ENCODE measurements at regions not wholly inside any gene's neighbourhood (a gene's known extent, or its start where the extent isn't known, plus 50 kb on each side); places are given as distances from the start of the nearest gene placed in this dataset.

- H3K9me3 ChIP-seq (ENCODE audit: control insufficient read depth, insufficient read depth, low read depth, low read length) = no peaks in the 10 kb centered on the region
- TF ChIP-seq BCL11A (tag by site-specific recombination; IDR thresholded peaks at IDR 0.05; ENCODE audit: low read depth) = no peak
- TF ChIP-seq ZNF155 (tag by site-specific recombination; IDR thresholded peaks at IDR 0.05) = no peak
- no peak for TF ChIP-seq ZNF610 (tag by site-specific recombination; IDR thresholded peaks at IDR 0.05; ENCODE audit: borderline replicate concordance)
- no peak for TF ChIP-seq SCRT2 (tag by site-specific recombination; IDR thresholded peaks at IDR 0.05)
- TF ChIP-seq EGR2 (tag by site-specific recombination; IDR thresholded peaks at IDR 0.05; ENCODE audit: low read depth) = no peak
- no peak for TF ChIP-seq ZNF433 (tag by site-specific recombination; IDR thresholded peaks at IDR 0.05; ENCODE audit: low read depth)
- no peak for TF ChIP-seq ZNF132 (tag by site-specific recombination; IDR thresholded peaks at IDR 0.05; ENCODE audit: borderline replicate concordance)
- H3K36me3 ChIP-seq (ENCODE audit: control insufficient read depth in 2 of 2, insufficient read depth in 1 of 2, low read length in 2 of 2) = no peaks in the 10 kb centered on the region
- no peak overlapping the region for H3K27ac ChIP-seq (ENCODE audit: extremely low read depth, low read depth, low read length)
- ChIA-PET CTCF (interaction anchor here (0.6 kb wide), 2 partner anchors 24 to 323 kb away, joined by 3 read pairs; no protein-coding TSS in a partner anchor), POLR2A (no interaction called here)
- H3K4me3 ChIP-seq (ENCODE audit: low read depth, low read length) = no peak overlapping the region
- no peaks in the 10 kb centered on the region for H3K4me1 ChIP-seq (ENCODE audit: control insufficient read depth, insufficient read depth, low read length)
Measured at GRCh38 chr2:238704471-238705225, 143.2 kb upstream of the TWIST2 start.

- POLR2A ChIA-PET = no interaction called here
- Histone ChIP-seq H3K9me3 (ENCODE audit: control insufficient read depth, insufficient read depth, low read depth, low read length) (no peaks in the 10 kb centered on the region), H3K4me1 (ENCODE audit: control insufficient read depth, insufficient read depth, low read length) (no peaks in the 10 kb centered on the region), H3K36me3 (ENCODE audit: control insufficient read depth in 2 of 2, insufficient read depth in 1 of 2, low read length in 2 of 2) (no peaks in the 10 kb centered on the region), H3K4me3 (ENCODE audit: low read depth, low read length) (no peak overlapping the region), H3K27ac (ENCODE audit: extremely low read depth, low read depth, low read length) (no peak overlapping the region)
- CTCF ChIA-PET = no interaction called here
- TF ChIP-seq PRDM2 (tag by site-specific recombination; IDR thresholded peaks at IDR 0.05; ENCODE audit: borderline replicate concordance) = no peak
- no peak for TF ChIP-seq ZEB2 (tag by site-specific recombination; IDR thresholded peaks at IDR 0.05)
- no peak for TF ChIP-seq SP3 (tag by site-specific recombination; IDR thresholded peaks at IDR 0.05)
Measured at GRCh38 chr2:238706163-238706562, 141.7 kb upstream of the TWIST2 start.

GRCh38 chr2:238706673-238707072 is 141.2 kb upstream of the TWIST2 start:
- CTCF ChIA-PET = interaction anchor here (0.7 kb wide), 1 partner anchor 167 kb away, joined by 3 read pairs; no protein-coding TSS in a partner anchor
- Histone ChIP-seq H3K36me3 (ENCODE audit: control insufficient read depth in 2 of 2, insufficient read depth in 1 of 2, low read length in 2 of 2) (no peaks in the 10 kb centered on the region), H3K4me1 (ENCODE audit: control insufficient read depth, insufficient read depth, low read length) (no peaks in the 10 kb centered on the region), H3K4me3 (ENCODE audit: low read depth, low read length) (no peak overlapping the region), H3K27ac (ENCODE audit: extremely low read depth, low read depth, low read length) (no peak overlapping the region), H3K9me3 (ENCODE audit: control insufficient read depth, insufficient read depth, low read depth, low read length) (no peaks in the 10 kb centered on the region)
- TF ChIP-seq SCRT2 (tag by site-specific recombination; IDR thresholded peaks at IDR 0.05) = 0 out of 2 replicates have a peak, but pooled peaks have one; percentile 11
- TF ChIP-seq ZNF146 (tag by site-specific recombination; IDR thresholded peaks at IDR 0.05) = no peak
- POLR2A ChIA-PET = no interaction called here
